Midbrain (tissue), 1 donor: ENCODE measurements at regions not wholly inside any gene's neighbourhood (a gene's known extent, or its start where the extent isn't known, plus 50 kb on each side); places are given as distances from the start of the nearest gene placed in this dataset.
"Not testable (repeated sequence)": the region's sequence is repeated elsewhere in the genome, so short reads cannot be mapped to it uniquely, and the experiment has no call there.

Experiments used
- DNase-seq: peaks from one replicate; lab custom pipeline; 2025; lab: John Stamatoyannopoulos, UW

- DNase-seq: no peak
Observed at GRCh38 chr15:45948181-45948621, 313.4 kb downstream of the SQOR start.

DNA sequence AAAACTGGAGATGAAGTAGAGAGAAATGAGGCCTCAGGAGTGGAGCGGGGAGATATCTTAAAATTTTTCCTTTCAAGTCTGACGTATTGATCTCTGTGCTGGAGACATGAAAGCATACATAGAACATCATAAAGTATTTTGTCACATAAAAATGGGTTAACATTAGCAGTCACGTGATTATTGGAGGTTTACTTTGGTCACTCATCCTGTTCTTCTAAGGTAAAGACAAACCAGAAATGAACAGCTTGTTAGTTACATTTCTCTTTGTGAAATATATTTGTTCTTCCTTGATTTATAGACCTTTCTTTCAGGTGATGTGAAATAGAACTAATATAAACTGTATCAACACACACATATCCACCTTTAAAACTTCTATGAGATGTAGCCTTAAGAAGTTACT is 324.1 kb downstream of the SQOR start:
- no peak for DNase-seq

- DNase-seq: no peak
Observed at GRCh38 chr15:45962733-45963132, 327.9 kb downstream of the SQOR start.

DNA sequence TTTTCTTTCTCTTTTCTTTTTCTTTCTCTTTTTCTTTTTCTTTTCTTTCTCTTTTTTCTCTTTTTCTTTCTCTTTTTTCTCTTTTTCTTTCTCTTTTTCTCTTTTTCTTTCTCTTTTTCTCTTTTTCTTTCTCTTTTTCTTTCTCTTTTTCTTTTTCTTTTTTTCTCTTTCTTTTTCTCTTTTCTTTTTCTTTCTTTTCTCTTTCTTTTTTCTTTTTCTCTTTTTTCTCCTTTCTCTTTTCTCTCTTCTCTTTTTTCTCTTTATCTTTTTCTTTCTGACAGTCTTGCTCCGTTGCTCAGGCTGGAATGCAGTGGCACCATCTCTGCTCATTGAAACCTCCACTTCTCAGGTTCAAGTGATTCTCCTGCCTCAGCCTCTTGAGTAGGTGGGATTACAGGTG is 335.7 kb downstream of the SQOR start:
- no peak for DNase-seq

- DNase-seq: no peak
Observed at GRCh38 chr15:45980366-45980765, 345.5 kb downstream of the SQOR start.

GRCh38 chr15:45981625-45982024 is 346.8 kb downstream of the SQOR start:
- no peak for DNase-seq

DNA sequence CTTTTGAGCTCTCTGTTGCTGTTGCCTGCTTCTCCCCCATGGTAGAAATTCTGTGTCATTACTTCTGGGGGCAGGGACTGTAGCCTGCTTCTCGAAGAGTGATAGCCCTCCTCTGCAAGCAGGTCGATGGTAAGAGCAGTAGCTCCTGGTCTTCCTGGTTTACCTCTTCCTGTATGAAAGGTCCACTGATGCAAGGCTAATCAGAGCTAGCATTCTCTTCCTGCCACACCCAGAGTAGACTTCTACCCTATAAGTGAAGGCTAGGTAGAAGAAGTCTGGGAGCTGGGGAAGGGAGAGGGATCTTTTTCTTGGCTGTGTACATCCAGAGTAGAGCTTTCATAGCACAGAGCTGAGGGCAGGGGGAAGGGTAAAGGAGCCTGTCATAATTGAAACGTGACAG is 357.0 kb downstream of the SQOR start:
- no peak for DNase-seq

- no peak for DNase-seq
Observed at GRCh38 chr15:45993072-45993471, 358.2 kb downstream of the SQOR start.

GRCh38 chr15:45993508-45993907 is 358.7 kb downstream of the SQOR start:
- no peak for DNase-seq

- no peak for DNase-seq
Observed at GRCh38 chr15:45995800-45996199, 361.0 kb downstream of the SQOR start.

DNA sequence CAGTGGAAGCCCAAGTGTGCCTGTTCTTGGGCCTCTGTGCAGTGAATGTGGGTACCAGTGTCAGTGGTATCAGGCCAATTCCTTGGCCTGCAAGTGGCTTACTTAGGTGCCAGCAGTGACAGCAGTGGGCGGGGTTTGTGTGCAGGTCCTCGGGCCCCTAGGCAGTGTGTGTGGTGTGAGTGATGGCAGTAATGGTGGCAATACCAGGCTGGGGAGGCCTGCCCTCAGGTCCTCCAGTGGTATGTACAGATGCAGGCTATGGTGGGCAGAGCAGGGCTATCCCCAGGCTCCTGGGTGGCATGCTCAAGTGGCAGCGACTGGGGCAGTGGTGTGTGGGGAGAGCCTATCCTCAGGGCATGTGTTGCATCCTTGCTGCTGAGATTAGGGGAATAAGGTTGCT is 379.7 kb downstream of the SQOR start:
- DNase-seq: no peak

GRCh38 chr15:46034755-46035154 is 399.9 kb downstream of the SQOR start:
- DNase-seq: no peak

- DNase-seq: no peak
Observed at GRCh38 chr15:46039703-46040102, 404.9 kb downstream of the SQOR start.

- no peak for DNase-seq
Observed at GRCh38 chr15:46041905-46042304, 407.1 kb downstream of the SQOR start.

- no peak for DNase-seq
Observed at GRCh38 chr15:46059921-46060594, 425.2 kb downstream of the SQOR start.

- DNase-seq: no peak
Observed at GRCh38 chr15:46061002-46061401, 426.2 kb downstream of the SQOR start.

- DNase-seq: no peak
Observed at GRCh38 chr15:46077220-46077619, 442.4 kb downstream of the SQOR start.

- DNase-seq: no peak
Observed at GRCh38 chr15:46079046-46079445, 444.2 kb downstream of the SQOR start.

GRCh38 chr15:46080016-46080415 is 445.2 kb downstream of the SQOR start:
- no peak for DNase-seq

DNA sequence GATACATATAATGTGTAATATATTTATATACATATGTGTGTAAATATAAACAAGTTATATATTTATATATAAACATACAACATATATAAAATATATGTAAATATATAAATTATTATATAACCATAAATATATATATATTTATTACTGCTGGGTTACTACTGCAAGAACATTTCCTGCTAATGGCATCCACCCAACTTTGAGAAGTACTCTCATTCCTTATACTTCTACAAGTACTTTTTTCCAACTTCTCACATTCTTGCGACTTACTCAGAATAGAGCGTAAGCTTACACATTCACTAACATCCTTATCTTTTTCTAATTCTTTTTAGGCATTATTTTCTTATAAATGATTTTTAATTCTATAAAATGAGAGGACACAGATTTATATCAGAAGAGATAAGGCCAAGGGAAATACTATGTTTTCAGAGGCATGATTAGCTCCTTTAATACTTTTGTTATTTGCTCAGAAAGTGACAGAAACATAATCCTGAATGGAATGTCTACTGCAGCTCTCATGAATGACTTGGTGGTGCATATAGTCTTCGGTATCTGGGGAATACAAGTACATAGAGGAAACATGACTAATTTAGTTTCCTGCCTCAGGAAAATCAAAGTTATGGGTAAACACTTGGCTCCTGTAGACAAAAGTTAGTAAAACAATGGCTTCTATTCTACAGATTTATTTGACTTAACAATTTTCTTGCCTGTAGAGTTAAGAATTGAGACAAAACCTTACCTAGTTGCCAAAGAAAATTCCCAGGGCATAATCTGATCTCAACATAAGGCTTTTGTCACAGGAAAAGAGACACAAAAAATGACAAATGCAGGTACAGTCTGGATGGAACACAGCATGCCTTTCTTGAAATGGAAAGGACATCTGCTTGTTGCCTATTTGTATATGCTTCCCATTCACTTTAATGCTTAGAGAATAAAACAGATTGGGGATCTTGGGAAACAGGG is 453.9 kb downstream of the SQOR start:
- DNase-seq: no peak

- DNase-seq: no peak
Observed at GRCh38 chr15:46089467-46089935, 454.7 kb downstream of the SQOR start.

- peak; percentile 49 for DNase-seq
Observed at GRCh38 chr15:46091860-46092450, 457.1 kb downstream of the SQOR start.

GRCh38 chr15:46098006-46098405 is 463.2 kb downstream of the SQOR start:
- not testable (repeated sequence) for DNase-seq
